SIG-M5 treated with dmso at 0.1 percent for 504 hours (cell line): ENCODE measurements at regions not wholly inside any gene's neighbourhood (a gene's known extent, or its start where the extent isn't known, plus 50 kb on each side); places are given as distances from the start of the nearest gene placed in this dataset.

Experiments
- DNase-seq: peaks from one replicate; lab custom pipeline; 2025; ENCODE audit not compliant: unreplicated experiment; lab: John Stamatoyannopoulos, UW

- DNase-seq, result no peak
These were observed 283.3 kb upstream of the DKK2 start for GRCh38 chr4:107319386-107319785.

GRCh38 chr4:107318078-107318477 is 282.0 kb upstream of the DKK2 start:
- DNase-seq, result no peak

DNA sequence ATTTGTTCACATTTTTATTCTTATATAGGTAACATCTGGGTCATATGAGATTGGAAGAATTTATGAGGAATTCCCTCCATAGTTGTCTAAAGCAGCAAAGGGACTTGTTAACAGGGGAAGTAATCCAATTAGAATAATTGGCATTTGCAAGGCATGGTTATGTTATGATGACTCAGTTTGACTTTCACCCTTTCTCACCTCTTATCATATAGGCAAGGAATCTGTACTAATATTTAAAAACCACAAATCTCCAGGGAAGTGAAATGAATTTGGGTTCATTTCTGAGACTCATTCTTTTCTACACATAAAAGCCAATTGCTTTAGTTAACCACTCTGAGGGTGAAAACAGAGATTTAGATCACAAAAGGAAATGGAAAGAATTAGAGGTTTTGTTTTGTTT is 281.5 kb upstream of the DKK2 start:
- no peak for DNase-seq

- no peak for DNase-seq
These were observed 279.5 kb upstream of the DKK2 start for GRCh38 chr4:107315584-107315983.

DNA sequence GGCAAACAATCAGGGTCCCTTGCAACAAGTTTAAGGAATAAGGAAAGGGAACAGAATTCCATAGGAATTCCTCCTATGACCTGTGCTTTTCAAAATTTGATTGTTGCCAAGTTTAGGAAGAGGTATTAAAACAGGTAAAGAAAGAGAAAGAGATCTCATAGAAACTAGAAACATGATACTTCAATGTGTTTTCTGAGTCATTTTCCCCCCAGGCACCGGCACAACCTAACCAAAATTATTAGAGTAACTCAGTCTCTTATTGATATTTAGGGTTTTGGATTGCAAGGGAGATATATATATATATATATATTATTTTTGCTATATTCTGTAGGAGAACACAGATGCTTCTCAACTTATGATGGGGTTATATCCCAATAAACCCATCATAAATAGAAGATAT is 278.0 kb upstream of the DKK2 start:
- no peak for DNase-seq

DNA sequence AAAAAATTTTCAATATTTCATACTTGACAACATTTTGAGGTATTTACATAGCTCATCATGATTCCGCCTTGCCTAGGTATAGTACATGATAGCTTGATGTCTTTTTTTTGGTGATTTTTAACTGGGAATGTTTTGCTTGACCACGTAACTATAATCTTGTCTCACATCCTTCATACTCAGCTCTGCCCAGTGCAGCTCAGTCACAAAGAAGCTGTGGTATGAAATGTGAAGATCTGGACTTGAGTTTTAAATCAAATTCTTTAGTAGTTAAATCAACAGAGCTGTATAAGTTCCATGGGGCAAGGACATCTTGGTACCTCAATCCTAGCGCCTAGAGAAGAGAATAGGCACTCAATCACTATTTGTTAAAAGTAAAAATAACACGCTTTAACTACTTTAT is 276.3 kb upstream of the DKK2 start:
- no peak for DNase-seq

- no peak for DNase-seq
These were observed 268.7 kb upstream of the DKK2 start for GRCh38 chr4:107304699-107305286.

DNA sequence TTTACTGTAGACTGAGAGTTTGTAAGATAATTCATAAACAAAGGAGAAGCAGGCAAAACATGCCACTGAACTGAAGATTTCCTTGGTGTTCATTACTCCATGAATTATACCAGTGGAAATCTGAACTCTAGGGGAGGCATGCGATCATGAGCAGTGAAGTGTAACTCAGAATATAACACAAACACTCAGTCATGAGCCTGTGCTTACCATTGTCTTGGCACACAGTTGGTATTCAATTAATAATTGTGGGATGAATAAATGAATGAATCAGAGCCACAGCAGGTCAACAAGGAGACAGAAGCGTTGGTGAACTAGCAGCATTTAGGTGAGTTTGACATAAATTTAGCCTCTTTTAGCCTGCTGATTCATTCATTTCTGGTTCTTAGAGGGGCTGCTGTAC is 263.5 kb upstream of the DKK2 start:
- DNase-seq, result no peak

DNA sequence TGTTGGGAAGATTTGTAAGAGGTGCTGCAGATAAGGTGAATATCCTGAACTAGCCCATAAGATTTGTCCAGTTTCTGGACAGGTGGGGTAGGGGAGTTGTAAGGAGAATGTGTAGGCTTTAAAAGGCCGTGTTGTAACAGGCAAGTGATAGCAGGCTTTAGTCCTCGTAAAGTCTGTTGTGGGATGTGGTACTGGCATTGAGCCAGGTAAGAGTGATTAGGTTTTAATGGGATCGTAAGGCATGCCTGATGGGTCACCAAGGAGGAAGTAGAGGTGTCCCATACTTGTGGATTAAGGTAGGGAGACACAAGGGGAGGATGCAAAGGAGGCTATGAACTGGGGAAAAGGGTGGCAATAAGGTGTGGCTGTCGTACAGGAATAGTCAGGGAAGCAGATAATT is 256.9 kb upstream of the DKK2 start:
- DNase-seq, result no peak

DNA sequence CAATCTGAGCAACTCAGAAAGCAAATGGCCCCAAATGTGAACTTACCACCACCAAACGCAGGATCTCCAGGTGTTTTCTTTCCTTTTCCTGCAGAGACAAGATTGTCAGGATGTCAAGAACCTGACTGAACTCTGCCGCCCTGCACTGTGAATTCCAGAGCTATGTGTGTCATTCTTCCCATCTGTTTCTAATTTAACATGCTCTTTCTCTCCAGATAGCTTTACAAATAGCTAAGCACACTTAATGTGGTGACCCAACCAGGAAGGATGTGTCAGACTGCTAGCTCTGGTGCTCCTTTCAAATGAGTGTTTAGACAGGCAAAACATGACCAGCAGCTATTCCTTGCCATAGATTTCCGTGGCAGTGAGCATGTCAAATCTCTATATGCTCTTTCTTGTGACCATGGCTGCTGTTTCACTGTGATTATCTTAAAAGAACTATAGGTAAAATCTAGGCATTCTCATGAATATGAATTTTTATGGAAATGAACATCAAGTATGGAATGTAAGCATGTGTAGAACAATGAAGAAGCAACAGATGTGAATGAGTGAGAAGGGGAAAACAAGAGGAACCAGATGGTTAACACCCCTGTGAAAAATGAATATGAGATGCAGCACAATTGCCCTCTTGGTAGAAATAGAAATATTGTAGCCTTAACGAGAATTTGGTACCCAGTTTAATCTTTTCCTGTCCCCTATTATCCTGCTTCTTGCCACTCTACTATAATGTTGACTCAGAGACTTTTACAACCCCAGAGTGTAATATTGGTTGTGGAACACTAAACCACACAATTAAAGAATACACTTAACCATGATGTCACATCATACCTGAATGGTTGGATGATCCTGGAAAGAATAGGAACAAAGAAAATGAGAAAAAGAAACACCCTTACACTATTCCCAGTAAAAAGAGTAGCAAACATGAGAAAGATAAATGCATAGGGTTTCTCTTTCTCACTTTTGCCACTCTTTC is 247.8 kb upstream of the DKK2 start:
- DNase-seq, result no peak

- DNase-seq, result peak; percentile 41
These were observed 243.6 kb upstream of the DKK2 start for GRCh38 chr4:107279733-107280132.

GRCh38 chr4:107278791-107279483 is 242.8 kb upstream of the DKK2 start:
- no peak for DNase-seq

- no peak for DNase-seq
These were observed 239.9 kb upstream of the DKK2 start for GRCh38 chr4:107276052-107276451.

- no peak for DNase-seq
These were observed 239.1 kb upstream of the DKK2 start for GRCh38 chr4:107275225-107275624.

DNA sequence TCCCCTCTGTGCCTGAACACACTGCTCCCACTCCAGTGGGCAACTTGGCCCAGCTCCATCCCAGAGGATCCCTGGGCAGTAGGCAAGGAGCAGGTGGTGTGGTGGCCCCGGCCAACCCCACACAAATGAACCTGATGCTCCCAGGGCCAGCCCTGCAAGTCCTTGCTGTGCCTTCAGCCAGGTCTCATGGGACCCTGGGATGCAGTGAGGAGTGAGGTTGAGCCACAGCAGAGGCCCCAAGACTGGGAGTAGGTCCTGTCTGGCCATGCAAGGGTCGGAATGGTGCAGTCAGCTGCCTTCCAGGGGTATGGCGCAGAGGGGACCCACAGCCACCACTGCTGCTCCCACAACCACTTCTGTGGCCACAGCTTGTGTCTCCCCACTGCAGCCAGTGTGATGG is 234.5 kb upstream of the DKK2 start:
- no peak for DNase-seq

DNA sequence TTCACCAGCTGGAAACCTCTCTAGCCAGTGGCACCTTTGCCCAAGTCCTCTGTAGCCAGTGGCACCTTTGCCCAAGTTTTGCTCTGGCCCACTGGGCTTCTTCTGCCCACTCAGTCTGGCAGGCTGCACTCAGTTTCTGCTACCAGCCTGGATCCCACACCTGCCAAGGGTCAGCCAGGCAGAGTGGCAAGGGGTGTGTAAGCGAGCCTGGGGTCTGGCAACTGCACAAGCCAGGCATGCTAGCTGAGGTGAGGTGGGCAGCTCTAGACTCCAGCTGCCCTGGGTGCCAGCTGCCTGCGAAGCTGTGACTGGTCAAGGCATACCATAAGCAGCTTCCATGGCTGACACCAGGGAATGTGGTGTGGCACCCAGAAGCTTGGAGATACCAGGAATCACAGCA is 233.1 kb upstream of the DKK2 start:
- DNase-seq, result no peak

GRCh38 chr4:107265859-107266258 is 229.7 kb upstream of the DKK2 start:
- no peak for DNase-seq

DNA sequence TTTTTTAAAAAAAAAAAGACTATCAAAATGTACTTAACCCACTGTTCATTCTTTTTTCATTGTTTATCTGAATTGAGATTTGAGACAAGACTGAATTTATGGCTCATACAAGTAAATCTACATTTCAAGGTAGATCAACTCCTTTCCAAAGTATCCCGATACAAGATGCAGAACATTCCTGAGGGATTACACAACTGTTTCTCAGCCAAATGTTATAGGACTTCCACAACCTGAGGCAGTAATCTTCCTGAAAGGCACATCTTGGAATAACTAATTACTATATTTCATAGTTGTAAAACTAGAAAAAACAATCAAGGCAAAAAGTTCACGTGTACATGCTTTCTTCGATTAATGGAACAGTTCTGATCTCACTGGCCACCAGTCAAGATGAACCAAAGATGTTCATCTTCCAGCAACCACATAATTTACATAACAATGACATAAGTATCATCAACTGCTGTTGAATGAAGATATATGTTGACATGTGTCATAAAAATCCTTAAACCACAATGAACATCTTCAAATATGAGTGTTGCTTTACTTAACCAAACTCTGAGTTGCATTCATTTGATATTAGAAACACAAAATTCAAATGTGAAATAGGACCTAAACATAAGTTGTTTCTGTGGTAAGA is 225.2 kb upstream of the DKK2 start:
- DNase-seq, result no peak

- DNase-seq, result no peak
These were observed 222.2 kb upstream of the DKK2 start for GRCh38 chr4:107258359-107258758.

DNA sequence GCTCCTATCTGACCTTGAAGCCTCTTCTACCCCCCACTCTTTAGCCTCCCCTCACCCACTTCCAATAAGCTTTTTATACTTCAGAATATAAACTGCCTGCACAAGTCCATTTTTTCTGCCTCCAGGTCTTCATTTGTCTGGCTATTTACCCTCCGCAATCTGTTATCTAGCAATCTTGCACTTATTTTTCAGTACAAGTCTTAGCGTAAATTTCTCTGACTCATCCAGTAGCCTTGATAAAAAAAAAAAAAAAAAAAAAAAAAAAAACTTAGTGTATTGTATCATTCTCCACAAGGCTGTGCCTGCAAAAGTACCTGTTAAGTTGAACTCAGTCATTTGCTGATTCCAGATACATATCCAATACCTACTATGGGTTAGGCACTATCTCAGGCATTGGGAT is 219.5 kb upstream of the DKK2 start:
- no peak for DNase-seq

GRCh38 chr4:107255114-107255513 is 219.0 kb upstream of the DKK2 start:
- DNase-seq, result no peak
